ENCODE measurements at regions not wholly inside any gene's neighbourhood (a gene's known extent, or its start where the extent isn't known, plus 50 kb on each side); places are given as distances from the start of the nearest gene placed in this dataset.
"Not testable (repeated sequence)": the region's sequence is repeated elsewhere in the genome, so short reads cannot be mapped to it uniquely, and the experiment has no call there.

DNA sequence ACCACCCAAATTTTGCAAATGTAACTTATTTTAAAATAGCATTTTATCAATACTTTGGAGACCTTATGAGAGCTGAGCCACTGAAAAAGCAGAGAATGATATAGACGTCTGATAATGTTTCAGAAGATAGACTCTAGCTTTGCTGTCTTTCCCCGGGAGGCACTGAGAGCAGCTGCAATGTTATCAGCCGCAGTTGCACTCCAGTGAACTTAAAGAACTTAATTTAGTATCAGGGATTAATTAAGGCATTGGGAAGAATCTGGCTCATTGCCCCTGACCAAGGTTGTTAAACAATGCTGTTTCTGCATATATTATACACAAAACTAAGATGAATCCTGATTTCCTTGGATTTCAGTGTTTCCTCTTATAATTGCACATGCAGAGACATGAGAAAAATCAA, 75.7 kb upstream of the SGCG start:
- CTCF ChIA-PET, result no interaction called here
- intact Hi-C loops (cut with micrococcal nuclease), result no loop called here
- peaks cover 3% of the 10 kb centered on the region for H3K9me3 Mint-ChIP-seq
- no peaks in the 10 kb centered on the region for H3K36me3 Mint-ChIP-seq (ENCODE audit: low read depth)
- POLR2A ChIA-PET, result no interaction called here
- TF ChIP-seq, protein P1, sequence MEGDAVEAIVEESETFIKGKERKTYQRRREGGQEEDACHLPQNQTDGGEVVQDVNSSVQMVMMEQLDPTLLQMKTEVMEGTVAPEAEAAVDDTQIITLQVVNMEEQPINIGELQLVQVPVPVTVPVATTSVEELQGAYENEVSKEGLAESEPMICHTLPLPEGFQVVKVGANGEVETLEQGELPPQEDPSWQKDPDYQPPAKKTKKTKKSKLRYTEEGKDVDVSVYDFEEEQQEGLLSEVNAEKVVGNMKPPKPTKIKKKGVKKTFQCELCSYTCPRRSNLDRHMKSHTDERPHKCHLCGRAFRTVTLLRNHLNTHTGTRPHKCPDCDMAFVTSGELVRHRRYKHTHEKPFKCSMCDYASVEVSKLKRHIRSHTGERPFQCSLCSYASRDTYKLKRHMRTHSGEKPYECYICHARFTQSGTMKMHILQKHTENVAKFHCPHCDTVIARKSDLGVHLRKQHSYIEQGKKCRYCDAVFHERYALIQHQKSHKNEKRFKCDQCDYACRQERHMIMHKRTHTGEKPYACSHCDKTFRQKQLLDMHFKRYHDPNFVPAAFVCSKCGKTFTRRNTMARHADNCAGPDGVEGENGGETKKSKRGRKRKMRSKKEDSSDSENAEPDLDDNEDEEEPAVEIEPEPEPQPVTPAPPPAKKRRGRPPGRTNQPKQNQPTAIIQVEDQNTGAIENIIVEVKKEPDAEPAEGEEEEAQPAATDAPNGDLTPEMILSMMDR (IDR thresholded peaks at IDR 0.05), result no peak
- no peak for DNase-seq
- H3K4me3 Mint-ChIP-seq, result no peak overlapping the region
- H3K27me3 Mint-ChIP-seq, result no peaks in the 10 kb centered on the region
- ATAC-seq (ENCODE audit: low read depth), result no peak
- H3K4me1 Mint-ChIP-seq, result no peaks in the 10 kb centered on the region
- H3K27ac Mint-ChIP-seq, result no peak overlapping the region

DNA sequence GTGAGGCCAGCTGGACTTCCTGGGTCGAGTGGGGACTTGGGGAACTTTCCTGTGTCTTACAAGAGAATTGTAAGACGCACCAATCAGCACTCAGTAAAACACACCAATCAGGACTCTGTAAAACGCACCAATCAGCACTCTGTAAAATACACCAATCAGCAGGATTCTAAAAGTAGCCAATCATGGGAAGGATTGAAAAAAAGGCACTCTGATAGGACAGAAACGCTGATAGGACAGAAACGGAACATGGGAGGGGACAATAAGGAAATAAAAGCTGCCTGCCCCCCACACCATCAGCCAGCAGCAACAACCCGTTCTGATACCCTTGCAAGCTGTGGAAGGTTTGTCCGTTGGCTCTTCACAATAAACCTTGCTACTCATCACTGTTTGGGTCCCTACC, 73.1 kb upstream of the SGCG start:
- CTCF ChIA-PET, result no interaction called here
- Mint-ChIP-seq H3K4me1 (no peaks in the 10 kb centered on the region), H3K27me3 (no peaks in the 10 kb centered on the region), H3K27ac (no peak overlapping the region), H3K9me3 (peaks cover 2% of the 10 kb centered on the region), H3K4me3 (no peak overlapping the region), H3K36me3 (ENCODE audit: low read depth) (no peaks in the 10 kb centered on the region)
- ATAC-seq (ENCODE audit: low read depth) (no peak), DNase-seq (no peak)
- TF ChIP-seq, protein P1 (IDR thresholded peaks at IDR 0.05), result no peak
- POLR2A ChIA-PET, result no interaction called here
- intact Hi-C loops (cut with micrococcal nuclease), result no loop called here

DNA sequence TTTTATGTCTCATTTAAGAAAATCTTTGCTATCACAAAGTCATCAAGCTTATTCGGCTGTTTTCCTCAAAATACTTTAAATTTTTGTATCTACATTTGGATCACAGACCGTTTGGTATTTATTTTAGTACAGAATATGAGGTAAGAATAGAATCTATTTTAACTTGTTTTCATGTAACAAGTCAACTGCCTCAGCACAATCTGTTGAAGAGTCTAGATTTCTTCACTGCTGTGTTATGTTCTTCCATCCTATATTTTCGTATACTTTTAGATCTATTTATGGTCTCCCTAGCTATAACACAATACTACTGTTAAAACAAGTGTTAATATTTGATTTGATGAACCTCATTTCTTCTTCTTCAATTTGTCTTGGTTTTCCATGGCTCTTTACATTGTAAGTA, 61.6 kb upstream of the SGCG start:
- intact Hi-C loops (cut with micrococcal nuclease), result no loop called here
- Mint-ChIP-seq H3K4me3 (no peak overlapping the region), H3K36me3 (ENCODE audit: low read depth) (no peaks in the 10 kb centered on the region), H3K27ac (no peak overlapping the region), H3K4me1 (no peaks in the 10 kb centered on the region), H3K9me3 (peaks cover 8% of the 10 kb centered on the region), H3K27me3 (no peaks in the 10 kb centered on the region)
- TF ChIP-seq, protein P1 (IDR thresholded peaks at IDR 0.05), result no peak
- no peak for ATAC-seq (ENCODE audit: low read depth)
- POLR2A ChIA-PET, result no interaction called here
- DNase-seq, result no peak
- CTCF ChIA-PET, result no interaction called here

DNA sequence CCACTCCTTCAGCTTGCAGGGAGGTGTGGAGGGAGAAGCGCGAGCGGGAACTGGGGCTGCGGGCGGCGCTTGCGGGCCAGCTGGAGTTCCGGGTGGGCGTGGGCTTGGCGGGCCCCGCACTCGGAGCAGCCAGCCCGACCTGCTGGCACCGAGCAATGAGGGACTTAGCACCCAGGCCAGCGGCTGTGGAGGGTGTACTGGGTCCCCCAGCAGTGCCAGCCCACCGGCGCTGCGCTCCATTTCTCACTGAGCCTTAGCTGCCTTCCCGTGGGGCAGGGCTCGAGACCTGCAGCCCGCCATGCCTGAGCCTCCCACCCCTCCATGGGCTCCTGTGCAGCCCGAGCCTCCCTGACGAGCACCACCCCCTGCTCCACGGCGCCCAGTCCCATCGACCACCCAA, 53.2 kb upstream of the SGCG start:
- H3K27me3 Mint-ChIP-seq; intact Hi-C loops (cut with micrococcal nuclease); CTCF ChIA-PET: not testable (repeated sequence)

DNA sequence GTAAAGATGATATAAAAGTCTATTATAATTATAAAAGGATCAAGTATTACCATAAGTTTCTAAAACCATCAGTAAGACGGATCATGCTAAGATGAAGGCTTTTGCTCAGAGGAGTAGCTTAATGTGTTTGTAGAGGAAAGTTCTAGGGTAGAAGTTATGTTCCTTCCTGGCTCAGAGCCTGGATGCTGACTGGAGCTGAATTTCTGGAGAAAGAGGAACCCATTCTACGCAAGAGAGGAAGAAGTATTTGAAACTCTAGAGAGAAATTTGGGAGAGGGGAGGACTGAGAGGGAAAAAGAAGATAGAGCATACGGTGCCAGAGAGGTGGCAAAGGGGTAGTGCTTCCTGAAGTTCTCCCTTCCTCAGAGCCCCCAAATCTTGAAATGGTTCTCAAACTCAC, 51.4 kb upstream of the SGCG start:
- TF ChIP-seq, protein P1 (IDR thresholded peaks at IDR 0.05), result no peak
- Mint-ChIP-seq H3K36me3 (ENCODE audit: low read depth) (no peaks in the 10 kb centered on the region), H3K4me1 (no peaks in the 10 kb centered on the region), H3K4me3 (no peak overlapping the region), H3K9me3 (peaks cover 2% of the 10 kb centered on the region), H3K27ac (no peak overlapping the region), H3K27me3 (peaks cover 2% of the 10 kb centered on the region)
- ATAC-seq (ENCODE audit: low read depth), result no peak
- intact Hi-C loops (cut with micrococcal nuclease), result no loop called here
- no peak for DNase-seq
- ChIA-PET POLR2A (no interaction called here), CTCF (no interaction called here)

More for the DNA sequence above, 53.2 kb upstream of the SGCG start:
- ATAC-seq (ENCODE audit: low read depth); H3K27ac Mint-ChIP-seq; H3K4me3 Mint-ChIP-seq; H3K4me1 Mint-ChIP-seq; H3K36me3 Mint-ChIP-seq (ENCODE audit: low read depth); H3K9me3 Mint-ChIP-seq; DNase-seq; POLR2A ChIA-PET: not testable (repeated sequence)
